G401 (cell line): ENCODE measurements at regions not wholly inside any gene's neighbourhood (a gene's known extent, or its start where the extent isn't known, plus 50 kb on each side); places are given as distances from the start of the nearest gene placed in this dataset.

Experiments
- DNase-seq: peaks from one replicate; pipeline ENCODE4 v3.0.0-alpha.2; 2015; ENCODE audit warnings: low spot score
- in situ Hi-C: cut with HindIII; loops from 2 replicates; pipeline ENCODE4 v1.10.0; 2016; ENCODE audit warnings: low sequenced_read_pairs, mixed read lengths

GRCh38 chr6:159118924-159119323 lies 50.3 kb upstream of the FNDC1 start:
- no peak for DNase-seq
- in situ Hi-C loops = no loop called here

DNA sequence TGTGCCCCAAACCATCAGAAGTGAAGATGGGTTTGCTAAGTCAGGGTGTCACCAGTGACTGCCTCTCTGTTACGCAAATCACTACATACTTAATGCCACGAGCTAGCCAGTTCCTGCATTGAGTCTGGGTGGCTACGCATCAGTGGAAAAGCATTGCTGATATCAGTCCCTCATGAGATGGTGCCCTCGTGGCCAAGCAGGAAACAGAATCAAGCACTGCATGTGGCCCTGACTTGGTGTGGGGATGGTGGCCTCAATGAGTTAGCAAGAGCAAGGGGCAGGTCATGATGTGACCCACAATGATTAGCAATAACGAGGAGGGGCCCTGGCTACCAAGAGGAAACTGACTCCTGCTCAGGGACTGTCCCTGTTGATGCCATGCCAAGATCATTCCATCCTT lies 51.6 kb upstream of the FNDC1 start:
- in situ Hi-C loops = no loop called here
- no peak for DNase-seq

GRCh38 chr6:159117046-159117445 lies 52.2 kb upstream of the FNDC1 start:
- in situ Hi-C loops = no loop called here
- DNase-seq = peak; percentile 86

DNA sequence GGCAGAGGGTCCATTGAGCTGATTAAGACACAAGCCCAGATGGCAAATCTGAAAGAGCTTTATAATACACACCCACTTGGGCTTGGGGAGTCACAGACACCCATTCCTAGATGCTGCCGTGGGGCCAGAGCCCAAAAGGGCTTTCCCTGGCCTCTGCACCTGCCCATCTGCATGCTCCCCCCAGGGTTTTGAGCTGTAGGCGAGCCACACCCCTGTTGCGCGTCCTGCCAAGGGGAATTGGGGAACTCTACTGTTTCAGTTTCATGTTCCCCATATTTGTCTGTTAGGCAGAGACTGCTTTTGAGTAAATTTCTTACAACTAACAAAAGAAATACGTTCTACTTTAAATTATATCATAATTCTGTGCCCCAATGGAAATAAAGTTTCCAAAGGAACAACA lies 52.9 kb upstream of the FNDC1 start:
- DNase-seq = no peak
- in situ Hi-C loops = no loop called here

DNA sequence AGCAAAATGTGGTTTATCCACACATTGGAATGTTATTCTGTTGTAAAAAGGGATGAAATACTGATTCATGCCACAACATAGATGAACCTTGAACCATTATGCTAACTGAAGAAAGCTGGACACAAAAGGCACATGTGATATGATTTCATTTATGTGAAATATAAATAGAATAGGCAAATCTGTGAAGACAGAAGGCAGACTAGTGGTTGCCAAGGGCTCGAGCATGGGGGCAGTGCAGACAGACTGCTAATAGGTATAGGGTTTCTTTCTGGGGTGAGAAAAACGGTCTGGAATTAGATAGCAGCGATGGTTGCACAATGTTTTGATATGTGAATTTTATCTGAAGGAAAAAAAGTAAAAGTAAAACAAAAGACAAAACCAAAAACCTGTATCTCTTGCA lies 54.6 kb upstream of the FNDC1 start:
- in situ Hi-C loops = no loop called here
- DNase-seq = peak; percentile 83

DNA sequence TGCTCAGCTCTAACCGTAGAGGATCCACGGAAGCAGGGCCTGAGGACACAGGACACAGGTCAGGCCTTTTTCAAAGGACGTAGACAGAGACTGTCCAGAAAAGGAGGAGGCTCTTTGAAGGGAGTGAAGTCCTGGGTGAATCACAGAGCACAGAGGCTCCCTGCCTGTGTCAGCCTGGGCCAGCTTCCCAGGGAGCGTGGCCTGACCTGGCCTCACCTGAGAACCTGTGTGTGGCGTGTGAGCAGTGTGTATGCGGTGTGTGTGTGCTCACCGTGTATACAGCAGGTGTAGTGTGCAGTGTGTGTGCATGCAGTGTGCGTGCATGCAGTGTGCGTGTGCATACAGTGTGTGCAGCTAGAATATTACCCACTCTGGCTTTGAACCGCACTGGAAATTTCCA lies 56.0 kb upstream of the FNDC1 start:
- DNase-seq = no peak
- in situ Hi-C loops = no loop called here

GRCh38 chr6:159112714-159113113 lies 56.5 kb upstream of the FNDC1 start:
- in situ Hi-C loops = no loop called here
- no peak for DNase-seq

GRCh38 chr6:159110748-159111147 lies 58.5 kb upstream of the FNDC1 start:
- in situ Hi-C loops = no loop called here
- DNase-seq = no peak

DNA sequence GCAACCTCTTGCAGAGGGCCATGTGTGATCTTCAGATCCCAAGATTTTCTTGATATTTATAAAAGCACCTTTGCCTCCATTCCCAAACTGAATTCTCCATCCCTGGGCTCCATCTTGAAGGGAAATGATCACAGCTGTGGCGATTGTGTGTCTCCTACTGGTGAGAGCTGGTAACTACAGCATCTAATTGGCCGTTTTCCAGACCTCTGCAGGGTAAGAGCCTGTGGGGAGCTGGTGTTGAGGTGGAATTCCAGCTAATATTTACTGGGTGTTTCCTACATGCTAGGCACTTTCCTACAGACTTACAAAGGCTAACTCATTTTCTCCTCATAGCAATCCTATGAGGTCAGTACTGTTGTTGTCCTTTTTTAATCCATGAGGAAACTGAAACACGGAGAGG lies 59.2 kb upstream of the FNDC1 start:
- in situ Hi-C loops = no loop called here
- DNase-seq = no peak

DNA sequence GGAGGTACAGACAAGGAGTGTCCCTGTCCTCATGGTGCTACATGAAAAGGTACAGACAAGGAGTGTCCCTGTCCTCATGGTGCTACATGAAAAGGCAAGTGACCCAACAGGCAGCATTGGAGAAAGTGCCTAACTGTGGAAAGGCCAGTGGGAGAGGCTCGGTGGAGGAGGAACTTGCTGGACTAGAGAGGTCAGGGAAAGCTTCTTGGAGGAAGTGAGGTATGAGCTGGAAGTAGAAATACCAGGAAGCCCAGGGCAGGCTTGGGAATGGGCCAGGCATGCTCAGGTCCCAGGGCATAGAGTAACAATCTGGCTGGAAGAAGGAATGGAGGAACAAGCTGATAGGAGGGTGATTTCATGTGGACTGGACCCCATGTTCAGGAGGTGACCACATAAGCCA lies 59.8 kb upstream of the FNDC1 start:
- no peak for DNase-seq
- in situ Hi-C loops = no loop called here

DNA sequence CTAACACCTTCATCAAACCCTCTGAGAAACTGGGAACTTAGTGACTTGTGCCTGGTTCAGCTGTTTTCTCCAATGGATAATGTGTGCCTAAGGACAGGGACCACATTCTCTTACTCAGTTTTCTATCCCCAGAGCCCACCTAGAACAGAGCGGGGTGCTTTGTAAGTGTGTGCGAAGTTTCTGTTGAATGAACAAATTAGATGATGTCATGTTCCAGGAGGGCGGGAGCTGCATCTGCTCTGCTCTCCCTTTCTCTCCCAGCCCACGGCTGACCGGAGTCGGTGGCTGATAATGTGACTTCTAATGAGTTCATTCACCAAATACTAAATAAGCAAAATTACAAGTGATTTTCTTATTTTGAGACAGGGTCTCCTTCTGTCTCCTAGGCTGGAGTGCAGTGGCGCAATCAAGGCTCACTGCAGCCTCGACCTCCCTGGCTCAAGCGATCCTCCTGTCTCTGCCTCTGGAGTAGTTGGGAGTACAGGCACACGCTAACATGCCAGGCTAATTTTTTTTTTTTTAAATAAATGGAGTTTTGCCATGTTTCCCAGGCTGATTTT lies 60.7 kb upstream of the FNDC1 start:
- in situ Hi-C loops = no loop called here
- peak; percentile 61 for DNase-seq

DNA sequence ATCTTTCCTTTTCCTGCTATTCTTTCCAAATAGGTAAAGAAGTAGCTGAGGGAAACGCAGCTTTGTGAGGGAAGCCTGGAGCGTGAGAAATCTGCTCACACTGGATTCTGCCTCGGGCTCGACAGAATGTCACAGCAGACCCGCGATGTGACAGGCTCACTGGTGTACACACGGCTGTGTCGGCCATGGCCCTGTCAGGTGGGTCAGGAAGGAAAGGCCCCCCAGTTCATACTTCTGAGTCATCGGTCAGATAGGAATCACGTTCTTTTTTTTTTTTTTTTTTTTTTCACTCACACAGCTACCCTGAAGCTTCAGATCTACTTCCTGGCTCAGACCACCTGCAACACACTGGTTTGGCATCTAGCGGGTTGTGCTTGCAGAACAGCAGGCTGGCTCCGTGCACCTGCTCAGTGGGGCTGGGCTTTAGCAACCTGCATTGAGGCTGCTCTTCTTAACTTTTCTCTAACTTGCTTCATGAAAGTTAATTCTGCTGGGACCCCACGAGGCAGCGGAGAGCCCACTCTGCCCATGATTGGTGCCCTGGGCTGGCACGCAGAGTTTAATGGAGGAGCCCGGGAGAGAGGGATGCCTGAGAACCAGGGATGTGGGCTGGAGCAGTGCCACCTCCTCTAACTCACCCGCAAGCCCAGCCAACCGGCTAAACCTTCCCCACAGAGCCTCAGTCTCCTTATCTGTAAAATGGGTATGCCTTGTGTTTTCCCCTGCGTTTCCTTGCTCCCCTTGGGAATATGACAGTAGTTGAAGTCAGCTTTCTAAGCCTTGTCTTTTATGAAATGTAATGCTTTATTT lies 61.5 kb upstream of the FNDC1 start:
- peak; percentile 74 for DNase-seq
- in situ Hi-C loops = no loop called here

DNA sequence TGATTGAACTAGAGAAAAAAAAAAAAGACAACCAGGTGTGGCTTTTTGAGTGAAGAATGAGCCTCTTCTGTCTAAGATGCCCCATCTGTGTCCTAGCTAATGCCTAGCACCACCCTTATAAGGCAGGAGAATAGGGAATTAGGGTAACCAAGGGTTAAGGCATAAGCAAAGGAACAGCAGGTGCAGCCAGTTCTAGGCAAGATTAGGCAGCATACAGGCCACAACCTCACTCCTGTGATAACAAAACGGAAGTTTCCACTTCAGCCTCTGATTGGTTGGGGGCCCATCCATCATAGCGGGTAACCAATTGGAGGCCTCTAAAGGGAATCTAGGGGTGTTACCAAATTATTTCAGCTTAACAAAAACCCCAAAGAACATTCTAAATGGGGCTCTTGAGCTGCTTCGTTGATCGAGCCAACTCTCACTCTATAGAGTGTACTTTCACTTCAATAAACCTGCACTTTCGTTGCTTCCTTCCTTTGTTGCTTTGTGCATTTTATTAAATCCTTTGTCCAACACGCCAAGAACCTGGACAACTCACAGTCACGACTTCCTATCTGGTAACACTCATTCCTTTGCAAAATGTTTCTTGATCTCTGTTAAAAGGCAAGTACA lies 61.9 kb upstream of the TAGAP start:
- in situ Hi-C loops = no loop called here
- DNase-seq = peak; percentile 89

DNA sequence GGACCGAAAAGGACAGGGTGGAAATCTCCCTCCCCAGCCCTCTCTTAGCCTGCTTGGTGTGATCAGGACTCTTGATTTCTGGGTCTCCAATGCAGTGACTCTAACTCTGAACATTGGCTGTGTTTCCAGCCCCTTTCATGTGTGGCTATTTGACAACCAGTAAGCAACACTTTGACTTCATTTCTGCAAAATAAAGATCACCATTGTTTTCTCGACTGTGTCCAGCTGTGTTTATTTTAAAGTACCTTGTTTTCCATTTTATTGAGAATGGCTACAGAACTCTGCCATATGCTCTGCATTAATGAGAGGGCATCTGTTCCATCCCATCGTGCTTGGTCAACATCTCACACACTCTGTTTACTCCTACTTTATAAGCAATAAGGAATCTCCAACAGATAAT lies 60.9 kb upstream of the TAGAP start:
- DNase-seq = no peak
- in situ Hi-C loops = no loop called here

DNA sequence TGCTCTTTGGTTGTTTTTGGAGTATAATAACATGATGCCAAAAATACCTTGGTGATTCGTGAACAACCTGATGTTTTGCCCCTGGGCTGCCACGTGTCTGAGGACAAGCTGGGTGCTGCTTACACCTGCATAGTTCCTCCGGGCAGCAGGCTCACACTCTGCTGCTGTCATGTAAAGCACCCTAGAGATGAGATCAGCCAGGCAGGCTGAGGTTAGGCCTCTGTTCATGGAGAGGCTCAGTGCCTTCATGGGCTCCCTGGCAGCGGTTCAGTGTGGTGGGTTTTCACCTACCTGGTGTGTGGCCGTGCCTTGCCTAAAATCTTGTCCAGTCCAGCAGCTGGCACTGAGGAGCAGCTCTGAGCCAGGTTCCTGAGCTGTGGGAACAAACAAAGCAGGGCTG lies 60.1 kb upstream of the TAGAP start:
- in situ Hi-C loops = no loop called here
- no peak for DNase-seq

DNA sequence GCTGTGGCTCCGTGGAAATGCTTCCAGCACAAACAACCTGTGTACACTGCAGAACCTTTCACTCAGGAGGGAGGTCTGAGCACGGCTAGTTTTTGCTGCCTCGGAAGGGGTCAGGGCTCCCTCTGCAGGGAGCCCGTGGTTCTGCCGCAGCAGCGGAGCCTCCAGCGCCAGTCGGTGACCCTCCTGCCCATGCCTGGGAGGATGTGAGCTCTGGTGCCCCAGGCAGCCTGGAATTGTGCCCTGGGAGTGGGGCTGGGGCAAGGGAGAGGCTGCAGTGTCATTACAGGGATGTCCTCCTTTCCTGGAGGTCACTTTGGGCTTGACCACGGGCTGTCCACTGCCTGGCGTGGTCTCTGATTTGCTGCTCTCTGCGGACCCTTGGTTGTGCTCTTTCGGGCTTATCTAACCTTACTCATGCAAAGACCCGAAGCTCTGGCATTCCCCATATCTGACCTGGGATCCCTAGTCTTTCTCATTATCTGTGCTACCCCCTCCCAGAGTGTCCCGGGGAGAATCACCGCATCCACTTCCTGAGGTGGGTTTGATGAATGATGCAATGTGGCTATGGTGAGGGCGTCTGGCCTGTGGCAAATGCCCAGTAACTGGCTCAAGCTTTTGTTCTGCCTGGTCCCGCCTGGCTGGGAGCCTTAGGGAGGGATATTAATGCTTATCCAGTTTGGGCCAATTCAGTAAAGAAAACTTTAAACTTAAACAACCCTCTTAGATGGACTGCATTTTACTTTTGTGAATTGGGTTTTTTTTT lies 59.6 kb upstream of the TAGAP start:
- peak; percentile 73 for DNase-seq
- in situ Hi-C loops = no loop called here

DNA sequence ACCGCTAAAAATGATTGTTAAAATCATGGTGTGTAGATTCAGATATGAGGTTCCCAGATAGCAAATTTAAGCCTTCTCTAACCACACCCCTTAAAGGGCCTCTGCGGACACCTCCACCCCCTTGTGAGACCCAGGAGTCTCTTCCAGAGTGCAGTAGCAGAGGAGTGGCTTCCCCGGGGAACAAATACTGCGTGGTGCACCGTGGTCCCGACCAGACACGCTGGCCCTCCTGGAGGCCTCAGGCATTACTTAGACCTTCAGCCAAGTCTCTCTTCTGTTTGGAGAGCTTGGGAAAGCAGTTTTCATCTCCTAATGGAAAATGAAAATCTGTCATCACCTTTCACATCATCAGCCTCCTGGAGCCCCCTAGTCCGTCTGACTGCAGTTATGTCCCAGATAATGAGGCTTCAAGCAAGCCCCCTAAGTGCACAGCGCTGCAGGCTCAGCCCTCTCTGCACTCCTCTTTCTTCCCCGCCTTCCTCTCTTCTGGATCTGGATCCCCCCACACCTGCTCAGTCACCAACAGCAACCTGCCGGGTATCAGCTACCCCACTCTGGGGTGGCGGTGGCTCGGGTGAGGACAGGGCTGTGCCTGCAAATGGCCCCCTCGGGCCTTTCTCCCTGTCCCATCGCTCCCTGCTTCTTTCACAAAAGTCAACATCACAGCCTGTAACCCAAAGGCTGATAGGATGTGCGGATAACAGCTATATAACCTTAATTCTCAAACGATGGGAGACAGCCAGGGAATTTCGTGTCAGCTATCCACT lies 58.8 kb upstream of the TAGAP start:
- in situ Hi-C loops = no loop called here
- no peak for DNase-seq

DNA sequence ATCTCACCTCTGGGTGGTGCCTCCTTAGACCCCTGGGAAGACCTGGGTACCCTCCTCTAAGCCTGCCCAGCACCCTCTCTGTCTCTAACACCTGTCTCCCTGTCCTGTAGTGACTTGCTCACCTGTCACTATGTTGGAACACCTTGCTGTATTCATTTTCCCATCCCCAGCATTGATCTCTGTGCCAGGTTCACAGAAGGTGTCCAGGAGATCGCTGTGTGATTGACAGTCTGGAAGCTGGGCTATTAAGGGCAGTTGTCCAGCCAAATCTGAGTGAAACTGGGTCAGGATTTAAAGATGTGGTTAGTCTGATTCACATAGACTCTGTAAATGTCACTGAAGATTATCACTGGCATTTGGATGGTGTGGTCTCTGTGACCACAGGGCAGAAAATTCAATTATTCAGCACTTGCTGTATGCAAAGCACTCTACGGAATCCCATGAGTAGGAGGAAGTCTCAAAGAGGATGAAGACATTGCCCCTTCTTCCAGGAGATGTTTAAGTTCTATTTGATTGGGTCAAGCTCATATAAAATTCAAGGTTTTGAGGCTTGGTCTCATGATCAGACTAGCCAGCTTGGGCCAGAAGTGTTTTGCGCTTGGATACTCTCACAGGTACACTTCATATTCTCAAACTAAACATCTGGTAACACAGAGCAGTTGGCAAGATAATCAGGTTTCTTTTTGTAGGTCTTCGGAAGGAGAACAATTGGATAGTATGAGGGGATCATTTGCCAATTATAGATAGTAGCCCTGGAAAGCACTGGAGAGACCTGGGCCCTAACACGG lies 57.8 kb upstream of the TAGAP start:
- in situ Hi-C loops = no loop called here
- peak; percentile 93 for DNase-seq

- in situ Hi-C loops = no loop called here
Observed at GRCh38 chr6:159101656-159102055, 56.9 kb upstream of the TAGAP start.

More at GRCh38 chr6:159101656-159102055, 56.9 kb upstream of the TAGAP start:
- no peak for DNase-seq
